Fibroblast of villous mesenchyme (primary cell): ENCODE measurements at regions not wholly inside any gene's neighbourhood (a gene's known extent, or its start where the extent isn't known, plus 50 kb on each side); places are given as distances from the start of the nearest gene placed in this dataset.

Experiments
- DNase-seq: peaks from one replicate; pipeline ENCODE4 v3.0.0-alpha.2; 2010; ENCODE audit warnings: low read depth
- H3K4me3 ChIP-seq: 2 replicates; pipeline ENCODE4 v1.5.1; 2011; ENCODE audit warnings: low read depth, mild to moderate bottlenecking, low read length
- CTCF ChIP-seq: IDR thresholded peaks from 2 replicates; pipeline ENCODE4 v1.5.1; 2012; ENCODE audit warnings: low read depth, mild to moderate bottlenecking, low read length; ENCODE audit not compliant: insufficient read depth

DNA sequence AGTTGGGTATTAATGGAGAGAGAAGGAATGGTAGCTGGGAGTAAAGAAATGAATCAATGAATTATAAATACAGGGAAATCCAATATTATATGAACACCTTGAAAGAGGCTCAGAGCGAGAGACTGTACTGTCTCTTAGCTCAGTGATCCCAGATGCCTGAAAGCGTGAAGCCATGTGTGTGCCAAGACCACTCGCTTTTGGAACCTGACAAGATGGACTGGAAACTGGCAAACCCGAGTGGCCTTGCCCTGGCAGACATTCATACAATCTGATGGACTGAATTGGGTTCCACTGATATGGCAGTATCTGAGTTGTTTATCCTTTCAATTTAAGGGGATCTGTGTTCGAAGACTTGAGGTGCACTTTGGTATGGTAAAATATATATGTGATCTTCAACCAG lies 170.3 kb downstream of the ERCC6L2 start:
- no peak for TF ChIP-seq CTCF
- DNase-seq = no peak
- H3K4me3 ChIP-seq = no peak overlapping the region

DNA sequence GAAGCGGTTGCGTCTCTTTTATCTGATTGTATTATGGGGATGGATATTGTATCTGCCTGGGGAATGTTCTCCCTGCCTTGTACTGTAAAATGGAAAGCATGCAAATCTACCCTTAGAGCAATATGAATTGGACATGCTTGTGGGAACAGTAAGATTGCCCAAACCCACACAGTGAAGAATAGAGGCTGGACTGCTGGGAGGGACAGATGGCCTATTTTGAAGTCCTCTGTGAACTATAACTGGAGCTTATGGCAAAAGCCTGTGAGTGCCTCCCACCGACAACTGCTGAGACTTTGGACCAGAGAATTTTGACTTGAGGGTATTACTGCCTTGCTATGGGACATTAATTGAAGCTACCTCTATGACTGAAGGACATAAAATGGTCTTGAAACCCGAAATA lies 168.9 kb downstream of the ERCC6L2 start:
- DNase-seq = no peak
- no peak overlapping the region for H3K4me3 ChIP-seq
- no peak for TF ChIP-seq CTCF

DNA sequence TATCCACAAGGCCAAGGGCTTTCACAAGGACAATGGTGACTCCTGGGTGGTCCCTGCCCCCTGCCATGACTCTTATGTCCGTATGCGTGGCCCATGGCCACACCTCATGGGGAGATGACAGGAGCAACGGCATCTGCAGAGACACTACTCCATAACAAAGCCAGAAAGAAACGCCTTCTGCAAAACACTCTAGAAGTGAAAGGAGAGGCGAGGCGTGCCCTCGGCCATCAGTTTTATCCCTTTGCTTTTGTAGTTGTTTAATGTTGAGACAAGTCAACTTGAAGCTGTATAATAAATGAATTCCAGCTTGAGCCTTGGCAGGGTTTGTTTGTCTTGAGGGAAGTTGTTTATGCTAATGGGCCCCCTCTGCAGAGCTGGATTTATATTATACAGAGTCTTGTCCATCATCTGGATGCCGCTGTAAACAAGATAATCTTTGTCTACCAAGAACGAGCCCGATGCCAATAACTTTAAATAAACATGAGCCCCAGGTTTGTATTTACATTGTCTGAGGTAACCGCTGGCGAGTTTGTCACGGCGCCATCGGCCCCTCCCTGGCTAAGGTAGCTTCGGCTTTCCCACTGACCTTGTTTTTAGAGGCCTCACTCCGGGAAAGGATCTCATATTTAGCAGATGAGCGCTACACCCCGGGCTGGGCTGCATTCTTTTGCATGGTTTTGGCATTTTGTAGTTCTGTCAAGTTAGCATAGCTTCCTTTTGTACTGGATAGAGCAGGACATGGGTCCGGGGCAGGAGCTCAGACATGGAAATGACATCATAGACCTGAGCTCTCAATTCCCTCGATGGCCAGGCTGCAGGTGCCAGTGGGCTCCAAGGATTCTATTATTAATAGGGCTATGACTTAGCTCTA lies 165.3 kb downstream of the ERCC6L2 start:
- no peak for TF ChIP-seq CTCF
- peak; percentile 10 for DNase-seq
- no peak overlapping the region for H3K4me3 ChIP-seq

DNA sequence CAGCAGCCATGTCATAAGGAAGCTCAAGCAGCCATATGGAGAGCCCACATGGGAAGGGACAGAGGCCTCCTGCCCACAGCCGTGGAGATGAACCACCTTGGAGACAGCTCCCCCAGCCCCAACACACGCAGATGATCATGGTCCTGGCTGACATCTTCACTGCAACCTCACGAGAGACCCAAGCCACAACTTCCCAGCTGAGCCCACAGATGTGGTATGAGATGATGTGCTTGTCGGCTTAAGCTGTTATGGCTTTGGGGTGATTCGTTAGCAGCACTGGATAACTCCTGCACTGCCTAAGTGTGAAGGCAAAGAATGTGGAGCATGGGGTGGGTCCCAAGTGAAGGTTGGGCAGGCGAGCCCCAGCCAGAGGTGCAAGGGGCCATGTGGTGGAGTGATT lies 163.4 kb downstream of the ERCC6L2 start:
- H3K4me3 ChIP-seq = no peak overlapping the region
- TF ChIP-seq CTCF = no peak
- DNase-seq = no peak

GRCh38 chr9:96038271-96038670 lies 162.8 kb downstream of the ERCC6L2 start:
- DNase-seq = no peak
- H3K4me3 ChIP-seq = no peak overlapping the region
- no peak for TF ChIP-seq CTCF

DNA sequence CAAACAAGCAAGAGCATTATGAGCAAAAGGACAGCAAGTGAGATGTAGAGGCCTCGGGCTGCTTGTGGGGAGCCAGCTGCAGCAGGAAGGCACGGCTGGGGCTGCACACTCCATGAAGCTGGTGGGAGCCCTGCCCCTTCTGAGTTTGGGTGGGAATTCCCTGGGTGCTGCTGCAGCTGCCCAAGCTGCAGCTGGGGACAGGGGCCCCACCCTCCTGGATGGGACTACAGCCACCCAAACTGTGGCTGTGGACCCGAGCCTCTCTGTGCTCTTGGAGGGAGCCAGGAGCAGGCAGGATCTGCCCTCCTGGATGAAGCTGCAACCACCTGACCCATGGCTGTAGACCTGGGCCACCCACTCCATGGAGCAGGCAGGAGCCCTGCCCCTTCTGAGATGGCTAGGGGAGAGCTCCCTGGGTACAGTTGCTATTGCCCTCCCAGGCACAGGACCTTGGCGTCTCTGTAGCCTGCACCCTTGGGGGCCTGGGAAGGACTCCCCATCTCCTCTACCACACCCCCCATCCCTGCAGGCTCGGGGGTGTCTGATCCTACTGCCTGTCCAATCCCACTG lies 159.1 kb downstream of the ERCC6L2 start:
- H3K4me3 ChIP-seq = no peak overlapping the region
- no peak for TF ChIP-seq CTCF

More for the DNA sequence above, 159.1 kb downstream of the ERCC6L2 start:
- no peak for DNase-seq
